ENCODE measurements at regions not wholly inside any gene's neighbourhood (a gene's known extent, or its start where the extent isn't known, plus 50 kb on each side); places are given as distances from the start of the nearest gene placed in this dataset.

- no peak for TF ChIP-seq EZH2 (conservative IDR thresholded peaks at IDR 0.05; ENCODE audit: low read depth, low read length)
- TF ChIP-seq NCOA1 (CRISPR knock-in tag; IDR thresholded peaks at IDR 0.05) = no peak
- no peak for TF ChIP-seq ZNF614 (CRISPR knock-in tag; IDR thresholded peaks at IDR 0.05; ENCODE audit: borderline replicate concordance)
- no peak for TF ChIP-seq ADNP (CRISPR knock-in tag; IDR thresholded peaks at IDR 0.05)
- no peak for TF ChIP-seq SETDB1 (CRISPR knock-in tag; IDR thresholded peaks at IDR 0.05; ENCODE audit: borderline replicate concordance)
- no peak for TF ChIP-seq JDP2 (CRISPR knock-in tag; IDR thresholded peaks at IDR 0.05; ENCODE audit: borderline replicate concordance)
Observed at GRCh38 chr11:37525336-37525735, 927.3 kb upstream of the RAG2 start.

All from HepG2 (cell line).